Caco-2 (cell line): ENCODE measurements at regions not wholly inside any gene's neighbourhood (a gene's known extent, or its start where the extent isn't known, plus 50 kb on each side); places are given as distances from the start of the nearest gene placed in this dataset.

Experiments used
- BruUV-seq: library from RNA; stranded (reverse); fragments of 400-500 nt; replicated peaks from 2 replicates; lab custom pipeline; 2021; lab: Mats Ljungman, UMichigan
- CTCF ChIA-PET: fragments of 300-600 bp; sonication (Branson Sonifier 250); formaldehyde crosslinking; loops from one replicate; lab custom pipeline; 2022; ENCODE audit warnings: antibody characterized with exemption; lab: Charles Lee
- POLR2A ChIA-PET: fragments of 300-600 bp; sonication (Branson Sonifier 250); formaldehyde crosslinking; loops from one replicate; lab custom pipeline; 2022; ENCODE audit warnings: antibody characterized with exemption; lab: Charles Lee
- DNase-seq, 2 experiments: peaks; one replicate each; pipeline versions ENCODE4 v3.0.0 to v3.0.0-alpha.2; 2020 to 2022
- H3K27me3 ChIP-seq: replicated peaks from 2 replicates; pipeline ENCODE4 v1.6.0; 2011; ENCODE audit warnings: low read length; ENCODE audit not compliant: control insufficient read depth, insufficient read depth
- H3K36me3 ChIP-seq: 2 replicates; pipeline ENCODE4 v1.5.1; 2011; ENCODE audit warnings: low read length; ENCODE audit not compliant: control insufficient read depth, insufficient read depth
- H3K4me1 ChIP-seq: fragments of 250-450 bp; sonication (Bioruptor Pico); 2 replicates; pipeline ENCODE4 v1.5.1; 2020; ENCODE audit warnings: mild to moderate bottlenecking
- H3K4me3 ChIP-seq: 2 replicates; pipeline ENCODE4 v1.5.1; 2011; ENCODE audit warnings: low read depth, mild to moderate bottlenecking, control low read depth, low read length
- H3K9me3 ChIP-seq: fragments of 250-450 bp; sonication (Bioruptor Pico); 2 replicates; pipeline ENCODE4 v1.5.1; 2020; ENCODE audit warnings: mild to moderate bottlenecking, moderate library complexity
- H3K27ac Mint-ChIP-seq: one replicate; pipeline ENCODE4 v1.8.0; 2022; ENCODE audit warnings: mixed read lengths; ENCODE audit not compliant: unreplicated experiment
- H3K27me3 Mint-ChIP-seq: one replicate; pipeline ENCODE4 v1.8.0; 2022; ENCODE audit warnings: mixed read lengths; ENCODE audit not compliant: insufficient read depth, unreplicated experiment
- H3K36me3 Mint-ChIP-seq: one replicate; pipeline ENCODE4 v1.8.0; 2022; ENCODE audit warnings: mild to moderate bottlenecking, mixed read lengths; ENCODE audit not compliant: insufficient read depth, unreplicated experiment
- H3K4me1 Mint-ChIP-seq: one replicate; pipeline ENCODE4 v1.8.0; 2022; ENCODE audit warnings: low read depth, mixed read lengths; ENCODE audit not compliant: unreplicated experiment
- H3K4me3 Mint-ChIP-seq: one replicate; pipeline ENCODE4 v1.8.0; 2022; ENCODE audit warnings: mild to moderate bottlenecking, moderate library complexity, mixed read lengths; ENCODE audit not compliant: unreplicated experiment
- H3K9me3 Mint-ChIP-seq: one replicate; pipeline ENCODE4 v1.8.0; 2022; ENCODE audit warnings: mixed read lengths; ENCODE audit not compliant: unreplicated experiment
- CTCF ChIP-seq, 2 experiments: fragments of 200-600 bp in 1 of 2; IDR thresholded peaks; 1 replicate in 1 of 2; 2 replicates in 1 of 2; pipeline versions ENCODE4 v1.5.1 to v1.8.0; 2011 to 2022; ENCODE audit warnings: antibody characterized with exemption in 1 of 2, control low read depth in 1 of 2, inconsistent platforms in 1 of 2, low read depth in 1 of 2, low read length in 1 of 2, mild to moderate bottlenecking in 1 of 2, moderate library complexity in 1 of 2; ENCODE audit not compliant: insufficient read depth in 1 of 2, severe bottlenecking in 1 of 2, unreplicated experiment in 1 of 2
- intact Hi-C: fragments of 100-400 bp; cut with micrococcal nuclease; formaldehyde crosslinking; loops from one replicate; pipeline ENCODE4 v1.10.0; 2022; ENCODE audit not compliant: unreplicated experiment

- POLR2A ChIA-PET: no interaction called here
- Histone ChIP-seq H3K27me3 (no peaks in the 10 kb centered on the region), H3K36me3 (no peaks in the 10 kb centered on the region), H3K4me3 (no peak overlapping the region), H3K9me3 (peaks cover 9% of the 10 kb centered on the region), H3K4me1 (no peaks in the 10 kb centered on the region)
- no peak overlapping the region for H3K4me3 Mint-ChIP-seq
- no peaks in the 10 kb centered on the region for H3K36me3 Mint-ChIP-seq
- H3K27ac Mint-ChIP-seq: no peak overlapping the region
- H3K27me3 Mint-ChIP-seq: peaks cover 10% of the 10 kb centered on the region
- TF ChIP-seq CTCF (IDR thresholded peaks at IDR 0.05; ENCODE audit: insufficient read depth in 1 of 2, low read depth in 1 of 2, low read length in 1 of 2, severe bottlenecking in 1 of 2, unreplicated experiment in 1 of 2): no peak
- intact Hi-C loops: no loop called here
- DNase-seq: no peak
- CTCF ChIA-PET: interaction anchor here (0.8 kb wide), 1 partner anchor 213 kb away, joined by 5 read pairs; no protein-coding TSS in a partner anchor
- no peaks in the 10 kb centered on the region for H3K9me3 Mint-ChIP-seq
- BruUV-seq: no TSS peak
- no peaks in the 10 kb centered on the region for H3K4me1 Mint-ChIP-seq
Observed at GRCh38 chr2:355773-356172, 67.9 kb upstream of the ALKAL2 start.

- H3K27ac Mint-ChIP-seq: no peak overlapping the region
- no peaks in the 10 kb centered on the region for H3K9me3 Mint-ChIP-seq
- no peaks in the 10 kb centered on the region for H3K4me1 Mint-ChIP-seq
- Histone ChIP-seq H3K27me3 (no peaks in the 10 kb centered on the region), H3K4me3 (no peak overlapping the region), H3K4me1 (no peaks in the 10 kb centered on the region), H3K36me3 (no peaks in the 10 kb centered on the region), H3K9me3 (no peaks in the 10 kb centered on the region)
- no peak for DNase-seq
- BruUV-seq: no TSS peak
- intact Hi-C loops: no loop called here
- ChIA-PET CTCF (no interaction called here), POLR2A (interaction anchor here (0.6 kb wide), 1 partner anchor 952 kb away, joined by 4 read pairs; no protein-coding TSS in a partner anchor)
- H3K36me3 Mint-ChIP-seq: no peaks in the 10 kb centered on the region
- peaks cover 13% of the 10 kb centered on the region for H3K27me3 Mint-ChIP-seq
- TF ChIP-seq CTCF (IDR thresholded peaks at IDR 0.05; ENCODE audit: insufficient read depth in 1 of 2, low read depth in 1 of 2, low read length in 1 of 2, severe bottlenecking in 1 of 2, unreplicated experiment in 1 of 2): no peak
- no peak overlapping the region for H3K4me3 Mint-ChIP-seq
Observed at GRCh38 chr2:352696-353095, 64.8 kb upstream of the ALKAL2 start.

- Mint-ChIP-seq H3K9me3 (no peaks in the 10 kb centered on the region), H3K36me3 (no peaks in the 10 kb centered on the region), H3K4me1 (no peaks in the 10 kb centered on the region), H3K4me3 (no peak overlapping the region), H3K27ac (no peak overlapping the region), H3K27me3 (peaks cover 19% of the 10 kb centered on the region)
- ChIA-PET POLR2A (no interaction called here), CTCF (no interaction called here)
- intact Hi-C loops: no loop called here
- no peak for DNase-seq
- Histone ChIP-seq H3K36me3 (no peaks in the 10 kb centered on the region), H3K27me3 (no peaks in the 10 kb centered on the region), H3K9me3 (no peaks in the 10 kb centered on the region), H3K4me3 (no peak overlapping the region), H3K4me1 (no peaks in the 10 kb centered on the region)
- no TSS peak for BruUV-seq
- TF ChIP-seq CTCF (IDR thresholded peaks at IDR 0.05; ENCODE audit: insufficient read depth in 1 of 2, low read depth in 1 of 2, low read length in 1 of 2, severe bottlenecking in 1 of 2, unreplicated experiment in 1 of 2): no peak
Observed at GRCh38 chr2:349390-349789, 61.5 kb upstream of the ALKAL2 start.
